Neural progenitor cell (in vitro differentiated cells): ENCODE measurements at regions not wholly inside any gene's neighbourhood (a gene's known extent, or its start where the extent isn't known, plus 50 kb on each side); places are given as distances from the start of the nearest gene placed in this dataset.

Experiments
- DNase-seq: peaks from one replicate; pipeline ENCODE4 v3.0.0-alpha.2; 2016; ENCODE audit warnings: low spot score
- H2AFZ ChIP-seq: fragments of 200-600 bp; sonication (generic); replicated peaks from 2 replicates; pipeline ENCODE4 v1.6.1; 2016; ENCODE audit warnings: antibody characterized with exemption
- H3F3A ChIP-seq: fragments of 200-600 bp; sonication (generic); 2 replicates; pipeline ENCODE4 v1.6.1; 2016; ENCODE audit warnings: antibody characterized with exemption, low read depth
- H3K27ac ChIP-seq: fragments of 200-600 bp; sonication (generic); 2 replicates; pipeline ENCODE4 v1.5.1; 2016; ENCODE audit warnings: mild to moderate bottlenecking
- H3K27me3 ChIP-seq: fragments of 200-600 bp; sonication (generic); 2 replicates; pipeline ENCODE4 v1.6.1; 2016; ENCODE audit warnings: mild to moderate bottlenecking, moderate library complexity
- H3K36me3 ChIP-seq: fragments of 200-600 bp; sonication (generic); 2 replicates; pipeline ENCODE4 v1.5.1; 2016
- H3K4me1 ChIP-seq: fragments of 200-600 bp; sonication (generic); 2 replicates; pipeline ENCODE4 v1.6.1; 2016; ENCODE audit warnings: mixed run types
- H3K4me2 ChIP-seq: fragments of 200-600 bp; sonication (generic); 2 replicates; pipeline ENCODE4 v1.6.1; 2016
- H3K4me3 ChIP-seq: fragments of 200-600 bp; sonication (generic); 2 replicates; pipeline ENCODE4 v1.5.1; 2016
- H3K79me2 ChIP-seq: fragments of 200-600 bp; sonication (generic); 2 replicates; pipeline ENCODE4 v1.6.1; 2016; ENCODE audit warnings: low read depth
- H3K9ac ChIP-seq: fragments of 200-600 bp; sonication (generic); 2 replicates; pipeline ENCODE4 v1.6.1; 2016
- H3K9me3 ChIP-seq: fragments of 200-600 bp; sonication (generic); 2 replicates; pipeline ENCODE4 v1.5.1; 2016; ENCODE audit warnings: low read depth
- H4K20me1 ChIP-seq: fragments of 200-600 bp; sonication (generic); 2 replicates; pipeline ENCODE4 v1.6.1; 2016; ENCODE audit warnings: low read depth
- H3K27ac Mint-ChIP-seq: 3 replicates; pipeline ENCODE4 v1.8.0; 2021; ENCODE audit warnings: mixed read lengths
- H3K27me3 Mint-ChIP-seq: 2 replicates; pipeline ENCODE4 v1.8.0; 2022; ENCODE audit warnings: low read depth, mild to moderate bottlenecking, inconsistent platforms, moderate library complexity, mixed read lengths; ENCODE audit not compliant: insufficient read depth
- H3K36me3 Mint-ChIP-seq: 3 replicates; pipeline ENCODE4 v1.8.0; 2021; ENCODE audit warnings: mixed read lengths
- H3K4me1 Mint-ChIP-seq: 3 replicates; pipeline ENCODE4 v1.8.0; 2021; ENCODE audit warnings: mixed read lengths
- H3K4me3 Mint-ChIP-seq: 3 replicates; pipeline ENCODE4 v1.8.0; 2021; ENCODE audit warnings: mild to moderate bottlenecking, moderate library complexity, mixed read lengths
- H3K9me3 Mint-ChIP-seq: 3 replicates; pipeline ENCODE4 v1.8.0; 2020; ENCODE audit warnings: mixed read lengths
- EZH2 ChIP-seq: fragments of 200-600 bp; sonication (generic); IDR thresholded peaks from 2 replicates; pipeline ENCODE4 v1.6.1; 2017; ENCODE audit warnings: antibody characterized with exemption, mild to moderate bottlenecking, moderate library complexity
- EZH2phosphoT487 ChIP-seq: fragments of 200-600 bp; sonication (generic); IDR thresholded peaks from 2 replicates; pipeline ENCODE4 v1.6.1; 2017; ENCODE audit warnings: antibody characterized with exemption
- TF ChIP-seq, protein P1 (sequence below): fragments of 200-600 bp; sonication (generic); IDR thresholded peaks from 2 replicates; pipeline ENCODE4 v1.5.1; 2017; ENCODE audit warnings: antibody characterized with exemption, mild to moderate bottlenecking

DNA sequence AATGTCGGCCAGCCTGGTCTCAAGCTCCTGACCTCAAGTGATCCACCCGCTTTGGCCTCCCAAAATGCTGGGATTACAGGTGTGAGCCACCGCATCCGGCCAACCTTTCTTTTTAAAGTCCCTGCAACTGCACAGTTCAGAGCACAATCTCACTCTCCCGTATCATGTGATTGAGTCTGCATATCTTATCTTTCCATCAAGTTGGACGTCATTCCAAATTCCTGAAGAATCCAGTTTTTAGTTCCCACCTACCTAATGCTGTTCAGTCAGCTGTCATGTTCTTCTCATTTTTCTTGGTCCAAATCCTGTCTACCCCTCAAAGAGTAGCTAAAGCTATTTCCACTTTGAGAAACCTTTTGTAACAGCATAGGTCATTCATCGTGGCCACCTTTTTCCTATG lies 110.8 kb upstream of the FBXO11 start:
- TF ChIP-seq, protein P1, sequence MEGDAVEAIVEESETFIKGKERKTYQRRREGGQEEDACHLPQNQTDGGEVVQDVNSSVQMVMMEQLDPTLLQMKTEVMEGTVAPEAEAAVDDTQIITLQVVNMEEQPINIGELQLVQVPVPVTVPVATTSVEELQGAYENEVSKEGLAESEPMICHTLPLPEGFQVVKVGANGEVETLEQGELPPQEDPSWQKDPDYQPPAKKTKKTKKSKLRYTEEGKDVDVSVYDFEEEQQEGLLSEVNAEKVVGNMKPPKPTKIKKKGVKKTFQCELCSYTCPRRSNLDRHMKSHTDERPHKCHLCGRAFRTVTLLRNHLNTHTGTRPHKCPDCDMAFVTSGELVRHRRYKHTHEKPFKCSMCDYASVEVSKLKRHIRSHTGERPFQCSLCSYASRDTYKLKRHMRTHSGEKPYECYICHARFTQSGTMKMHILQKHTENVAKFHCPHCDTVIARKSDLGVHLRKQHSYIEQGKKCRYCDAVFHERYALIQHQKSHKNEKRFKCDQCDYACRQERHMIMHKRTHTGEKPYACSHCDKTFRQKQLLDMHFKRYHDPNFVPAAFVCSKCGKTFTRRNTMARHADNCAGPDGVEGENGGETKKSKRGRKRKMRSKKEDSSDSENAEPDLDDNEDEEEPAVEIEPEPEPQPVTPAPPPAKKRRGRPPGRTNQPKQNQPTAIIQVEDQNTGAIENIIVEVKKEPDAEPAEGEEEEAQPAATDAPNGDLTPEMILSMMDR: no peak
- no peak for TF ChIP-seq EZH2
- no peak for TF ChIP-seq EZH2phosphoT487
- Mint-ChIP-seq H3K9me3 (peaks cover 9% of the 10 kb centered on the region), H3K36me3 (no peaks in the 10 kb centered on the region)

DNA sequence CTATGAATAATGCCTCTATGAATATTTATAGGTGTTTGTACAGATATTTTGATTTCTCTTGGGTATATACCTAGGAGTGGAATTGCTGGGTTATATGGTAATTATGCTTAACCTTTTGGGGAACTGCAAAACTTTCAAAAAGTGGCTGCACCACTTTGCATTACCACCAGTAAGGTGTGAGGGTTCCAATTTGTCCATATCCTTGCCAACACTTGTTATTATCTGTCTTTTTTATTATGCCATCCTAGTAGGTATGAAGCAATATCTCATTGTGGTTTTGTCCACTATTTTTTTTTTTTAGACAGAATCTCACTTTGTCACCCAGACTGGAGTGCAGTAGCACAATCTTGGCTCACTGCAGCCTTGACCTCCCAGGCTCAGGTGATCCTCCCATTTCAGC lies 112.2 kb upstream of the FBXO11 start:
- Mint-ChIP-seq H3K27ac (no peak overlapping the region), H3K27me3 (no peaks in the 10 kb centered on the region), H3K4me3 (no peak overlapping the region), H3K9me3 (peaks cover 9% of the 10 kb centered on the region), H3K36me3 (no peaks in the 10 kb centered on the region), H3K4me1 (no peaks in the 10 kb centered on the region)
- Histone ChIP-seq H3K9me3 (no peaks in the 10 kb centered on the region), H4K20me1 (no peaks in the 10 kb centered on the region), H3K9ac (no peak overlapping the region), H3F3A (peaks cover 10% of the 10 kb centered on the region), H3K79me2 (no peaks in the 10 kb centered on the region), H3K4me3 (no peak overlapping the region), H3K4me2 (no peak overlapping the region), H2AFZ (no peak overlapping the region), H3K27me3 (no peaks in the 10 kb centered on the region), H3K36me3 (no peaks in the 10 kb centered on the region), H3K4me1 (peaks cover 16% of the 10 kb centered on the region), H3K27ac (no peak overlapping the region)
- no peak for DNase-seq
- TF ChIP-seq EZH2 (no peak), EZH2phosphoT487 (no peak)
- TF ChIP-seq, protein P1: no peak

More for the DNA sequence above, 110.8 kb upstream of the FBXO11 start:
- Histone ChIP-seq H2AFZ (no peak overlapping the region), H3K27me3 (no peaks in the 10 kb centered on the region), H4K20me1 (no peaks in the 10 kb centered on the region), H3K4me2 (no peak overlapping the region), H3K79me2 (no peaks in the 10 kb centered on the region), H3K9ac (no peak overlapping the region), H3F3A (no peaks in the 10 kb centered on the region), H3K4me3 (no peak overlapping the region), H3K4me1 (peaks cover 7% of the 10 kb centered on the region), H3K27ac (no peak overlapping the region), H3K36me3 (no peaks in the 10 kb centered on the region), H3K9me3 (no peaks in the 10 kb centered on the region)
- Mint-ChIP-seq H3K4me3 (no peak overlapping the region), H3K27me3 (no peaks in the 10 kb centered on the region), H3K4me1 (no peaks in the 10 kb centered on the region), H3K27ac (no peak overlapping the region)
- DNase-seq: no peak

DNA sequence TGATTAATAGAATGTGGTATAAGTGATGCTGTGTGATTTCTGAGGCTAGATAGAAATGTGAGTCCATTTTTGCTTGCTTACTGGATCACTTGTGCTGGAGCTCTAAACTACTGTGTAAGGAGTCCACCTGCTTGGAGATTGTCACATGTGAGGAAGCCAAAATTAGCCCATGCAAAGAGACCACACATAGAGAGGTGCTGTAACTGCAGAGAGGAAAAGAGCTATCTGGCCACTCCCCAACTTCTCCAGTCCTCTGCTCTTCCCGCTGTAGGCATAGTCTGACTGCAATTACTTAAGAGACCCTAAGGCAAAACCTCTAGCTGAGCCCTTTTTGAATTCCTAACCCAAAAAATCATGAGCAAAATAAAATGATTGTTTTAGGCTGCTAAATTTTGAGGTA lies 120.6 kb upstream of the FBXO11 start:
- H3K27me3 Mint-ChIP-seq: no peaks in the 10 kb centered on the region
- Histone ChIP-seq H3K4me2 (no peak overlapping the region), H3F3A (peaks cover 10% of the 10 kb centered on the region), H4K20me1 (no peaks in the 10 kb centered on the region), H3K9ac (no peak overlapping the region), H2AFZ (no peak overlapping the region), H3K9me3 (no peaks in the 10 kb centered on the region), H3K79me2 (no peaks in the 10 kb centered on the region), H3K27ac (no peak overlapping the region), H3K27me3 (no peaks in the 10 kb centered on the region), H3K36me3 (no peaks in the 10 kb centered on the region), H3K4me1 (peaks cover 11% of the 10 kb centered on the region), H3K4me3 (no peak overlapping the region)
- H3K9me3 Mint-ChIP-seq: no peaks in the 10 kb centered on the region
- no peak overlapping the region for H3K4me3 Mint-ChIP-seq
- no peak for TF ChIP-seq EZH2phosphoT487
- TF ChIP-seq, protein P1: no peak
- TF ChIP-seq EZH2: no peak
- no peak overlapping the region for H3K27ac Mint-ChIP-seq
- DNase-seq: no peak
- H3K36me3 Mint-ChIP-seq: no peaks in the 10 kb centered on the region
- no peaks in the 10 kb centered on the region for H3K4me1 Mint-ChIP-seq

DNA sequence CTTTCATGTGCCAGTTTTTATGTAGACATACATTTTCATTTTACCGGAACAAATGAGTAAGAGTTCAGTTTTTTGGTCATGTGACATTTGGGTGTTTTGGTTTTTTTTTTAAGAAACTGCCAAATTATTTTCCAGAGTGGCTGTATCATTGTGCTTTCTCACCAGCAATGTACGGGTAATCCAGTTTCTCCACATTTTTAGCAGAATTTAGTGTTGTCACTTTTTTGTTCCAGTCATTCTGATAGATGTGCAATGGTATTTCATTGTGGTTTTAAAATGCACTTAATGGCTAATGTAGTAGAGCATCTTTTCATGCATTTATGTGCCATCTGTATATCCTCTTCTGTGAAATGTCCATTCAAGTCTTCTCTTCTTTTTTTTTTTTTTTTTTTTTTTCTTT lies 126.5 kb upstream of the FBXO11 start:
- TF ChIP-seq, protein P1: no peak
- TF ChIP-seq EZH2 (no peak), EZH2phosphoT487 (no peak)
- H3K9ac ChIP-seq: no peak overlapping the region
- no peaks in the 10 kb centered on the region for H3K9me3 ChIP-seq
- no peaks in the 10 kb centered on the region for H4K20me1 ChIP-seq
- Mint-ChIP-seq H3K4me3 (no peak overlapping the region), H3K9me3 (peaks cover 7% of the 10 kb centered on the region), H3K27ac (no peak overlapping the region), H3K36me3 (no peaks in the 10 kb centered on the region), H3K27me3 (no peaks in the 10 kb centered on the region), H3K4me1 (no peaks in the 10 kb centered on the region)
- H3K4me2 ChIP-seq: no peak overlapping the region
- H3K79me2 ChIP-seq: no peaks in the 10 kb centered on the region
- no peaks in the 10 kb centered on the region for H3K36me3 ChIP-seq
- H3K4me1 ChIP-seq: no peaks in the 10 kb centered on the region
- H3F3A ChIP-seq: no peaks in the 10 kb centered on the region
- DNase-seq: no peak
- H3K27me3 ChIP-seq: no peaks in the 10 kb centered on the region
- H2AFZ ChIP-seq: no peak overlapping the region
- H3K27ac ChIP-seq: no peak overlapping the region
- no peak overlapping the region for H3K4me3 ChIP-seq
